GM12875 (cell line): ENCODE measurements at regions not wholly inside any gene's neighbourhood (a gene's known extent, or its start where the extent isn't known, plus 50 kb on each side); places are given as distances from the start of the nearest gene placed in this dataset.

Experiments
- H3K4me3 ChIP-seq: one replicate; pipeline ENCODE4 v1.5.1; 2011; ENCODE audit warnings: low read depth, low read length, control low read depth
- TF ChIP-seq, protein P1 (sequence below): IDR thresholded peaks from 2 replicates; pipeline ENCODE4 v1.5.1; 2011; ENCODE audit warnings: low read depth, mild to moderate bottlenecking, control low read depth, inconsistent platforms, low read length, moderate library complexity, borderline replicate concordance; ENCODE audit not compliant: insufficient read depth

DNA sequence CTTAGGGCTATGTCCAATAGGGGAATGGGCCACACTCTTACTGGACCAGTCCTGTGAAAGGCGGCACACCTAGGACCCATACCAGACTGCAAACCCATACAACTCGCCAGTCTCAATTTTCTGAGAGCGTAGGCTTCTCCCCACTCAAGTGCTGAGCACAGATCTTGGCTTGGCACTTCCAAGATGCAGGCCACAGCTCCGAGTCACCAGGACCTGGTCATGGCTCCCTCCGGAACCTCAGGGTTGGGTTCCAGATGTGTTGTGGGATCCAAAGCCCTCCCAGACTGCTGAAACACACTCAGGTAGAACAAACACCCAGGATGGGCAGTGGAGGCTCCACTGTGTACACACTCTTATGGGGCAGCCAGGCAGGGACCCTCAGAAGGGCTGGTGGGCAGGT lies 103.3 kb downstream of the TMEM144 start:
- no peak overlapping the region for H3K4me3 ChIP-seq
- TF ChIP-seq, protein P1, sequence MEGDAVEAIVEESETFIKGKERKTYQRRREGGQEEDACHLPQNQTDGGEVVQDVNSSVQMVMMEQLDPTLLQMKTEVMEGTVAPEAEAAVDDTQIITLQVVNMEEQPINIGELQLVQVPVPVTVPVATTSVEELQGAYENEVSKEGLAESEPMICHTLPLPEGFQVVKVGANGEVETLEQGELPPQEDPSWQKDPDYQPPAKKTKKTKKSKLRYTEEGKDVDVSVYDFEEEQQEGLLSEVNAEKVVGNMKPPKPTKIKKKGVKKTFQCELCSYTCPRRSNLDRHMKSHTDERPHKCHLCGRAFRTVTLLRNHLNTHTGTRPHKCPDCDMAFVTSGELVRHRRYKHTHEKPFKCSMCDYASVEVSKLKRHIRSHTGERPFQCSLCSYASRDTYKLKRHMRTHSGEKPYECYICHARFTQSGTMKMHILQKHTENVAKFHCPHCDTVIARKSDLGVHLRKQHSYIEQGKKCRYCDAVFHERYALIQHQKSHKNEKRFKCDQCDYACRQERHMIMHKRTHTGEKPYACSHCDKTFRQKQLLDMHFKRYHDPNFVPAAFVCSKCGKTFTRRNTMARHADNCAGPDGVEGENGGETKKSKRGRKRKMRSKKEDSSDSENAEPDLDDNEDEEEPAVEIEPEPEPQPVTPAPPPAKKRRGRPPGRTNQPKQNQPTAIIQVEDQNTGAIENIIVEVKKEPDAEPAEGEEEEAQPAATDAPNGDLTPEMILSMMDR, result no peak

- no peak overlapping the region for H3K4me3 ChIP-seq
- TF ChIP-seq, protein P1, result no peak
Measured at GRCh38 chr4:158314756-158315487, 104.6 kb downstream of the TMEM144 start.

DNA sequence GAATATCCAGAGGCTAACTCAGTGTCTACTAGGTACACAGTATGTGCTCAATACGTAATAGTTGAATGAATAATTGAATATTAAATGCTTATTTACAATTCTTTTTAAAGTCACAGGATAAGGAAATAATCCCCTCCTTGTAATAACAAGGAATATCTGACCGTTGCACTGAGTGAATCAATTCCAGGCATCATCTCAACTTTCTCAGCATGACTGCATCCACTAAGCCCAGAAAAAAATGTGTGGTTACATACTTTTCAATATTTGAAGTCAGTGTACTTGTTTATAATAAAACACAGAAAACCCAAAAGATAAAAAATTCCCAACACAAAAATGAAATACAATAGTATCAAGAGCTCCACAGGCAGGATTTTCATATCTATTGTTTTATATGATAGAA lies 105.4 kb downstream of the TMEM144 start:
- TF ChIP-seq, protein P1, result no peak
- no peak overlapping the region for H3K4me3 ChIP-seq

DNA sequence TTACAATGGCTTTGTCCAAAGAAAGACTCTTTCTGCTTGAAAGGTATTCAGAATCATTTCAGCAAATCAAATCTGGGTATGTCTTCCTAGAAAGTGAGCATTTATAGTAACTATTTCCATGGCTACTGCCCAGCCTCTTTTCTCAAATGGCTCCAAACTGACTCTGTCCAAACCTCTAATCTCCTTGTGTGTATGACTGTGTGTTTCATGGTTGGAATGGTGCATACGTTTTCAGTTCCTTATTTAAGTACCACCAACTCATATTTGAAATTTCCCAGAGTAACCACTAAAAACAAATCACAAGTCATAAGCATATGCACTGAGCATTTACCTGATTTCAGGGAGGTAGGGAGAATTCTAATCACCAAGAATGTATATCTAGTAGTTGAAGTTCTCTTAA lies 106.0 kb downstream of the TMEM144 start:
- H3K4me3 ChIP-seq, result no peak overlapping the region
- TF ChIP-seq, protein P1, result no peak

DNA sequence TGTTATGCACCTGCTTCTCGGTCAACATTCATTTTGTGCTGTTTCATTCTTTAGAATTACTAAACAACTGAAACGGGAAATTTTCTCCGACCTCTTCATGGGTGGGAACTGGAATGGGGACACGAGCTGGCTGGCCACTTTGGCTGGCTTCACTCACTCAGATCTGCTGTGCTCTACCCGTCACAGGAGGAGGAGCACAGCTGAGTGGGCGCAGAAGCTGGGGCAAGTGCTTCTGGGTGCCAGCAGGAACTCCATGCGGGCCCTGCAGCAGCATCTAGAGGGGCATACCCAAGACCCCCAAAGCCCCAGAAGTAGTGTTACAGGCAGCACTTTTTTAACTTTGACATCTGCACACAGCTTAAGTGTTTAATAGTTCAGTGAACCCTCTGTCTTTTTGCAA lies 109.6 kb downstream of the TMEM144 start:
- TF ChIP-seq, protein P1, result no peak
- H3K4me3 ChIP-seq, result no peak overlapping the region

- H3K4me3 ChIP-seq, result no peak overlapping the region
- TF ChIP-seq, protein P1, result no peak
Measured at GRCh38 chr4:158322109-158322508, 111.8 kb downstream of the TMEM144 start.

GRCh38 chr4:158327525-158327924 lies 117.2 kb downstream of the TMEM144 start:
- TF ChIP-seq, protein P1, result no peak

More at GRCh38 chr4:158327525-158327924, 117.2 kb downstream of the TMEM144 start:
- H3K4me3 ChIP-seq, result no peak overlapping the region
